OCI-LY3 (cell line): ENCODE measurements at regions not wholly inside any gene's neighbourhood (a gene's known extent, or its start where the extent isn't known, plus 50 kb on each side); places are given as distances from the start of the nearest gene placed in this dataset.

ENCODE experiments used
- CTCF ChIP-seq: fragments of 200-600, 300-600 bp; sonication (generic); IDR thresholded peaks from 2 replicates; pipeline ENCODE4 v1.5.1; 2014; ENCODE audit warnings: antibody characterized with exemption, low read length, low read depth
- EZH2phosphoT487 ChIP-seq: fragments of 200-600 bp; shearing (Covaris generic); IDR thresholded peaks from 2 replicates; pipeline ENCODE4 v1.6.1; 2018; ENCODE audit warnings: antibody characterized with exemption, mixed run types, low read depth

GRCh38 chr2:53233759-53234547, 533.7 kb upstream of the CHAC2 start:
- no peak for TF ChIP-seq CTCF
- TF ChIP-seq EZH2phosphoT487: no peak
